Activated T-cell treated with anti-CD3 and anti-CD28 coated beads, Interleukin-2, amount 50 U/mL, for 4 hours (primary cell): ENCODE measurements at regions not wholly inside any gene's neighbourhood (a gene's known extent, or its start where the extent isn't known, plus 50 kb on each side); places are given as distances from the start of the nearest gene placed in this dataset.

Experiments
- ATAC-seq, 2 donors: fragments of 200-7000 bp; cut with Tn5 transposase; one replicate each; pipeline ENCODE4 v1.10.0; 2021
- DNase-seq: peaks from one replicate; pipeline ENCODE4 v3.0.0-alpha.2; 2020
- H3K27me3 Mint-ChIP-seq: one replicate; pipeline ENCODE4 v1.8.0; 2021; ENCODE audit warnings: low read depth, mixed read lengths
- H3K36me3 Mint-ChIP-seq: one replicate; pipeline ENCODE4 v1.8.0; 2022; ENCODE audit warnings: mixed read lengths; ENCODE audit not compliant: insufficient read depth
- H3K4me1 Mint-ChIP-seq: one replicate; pipeline ENCODE4 v1.8.0; 2021; ENCODE audit warnings: low read depth, mixed read lengths
- H3K4me3 Mint-ChIP-seq: one replicate; pipeline ENCODE4 v1.8.0; 2021; ENCODE audit warnings: mild to moderate bottlenecking, moderate library complexity, mixed read lengths
- H3K9me3 Mint-ChIP-seq: one replicate; pipeline ENCODE4 v1.8.0; 2021; ENCODE audit warnings: mixed read lengths

GRCh38 chr9:91048749-91049148, 247.1 kb downstream of the SYK start:
- Mint-ChIP-seq H3K4me3 (no peak overlapping the region), H3K36me3 (no peaks in the 10 kb centered on the region), H3K27me3 (peaks cover 16% of the 10 kb centered on the region), H3K4me1 (peaks cover 32% of the 10 kb centered on the region), H3K9me3 (no peaks in the 10 kb centered on the region)
- no peak for DNase-seq
- ATAC-seq: no peak

- Mint-ChIP-seq H3K4me3 (no peak overlapping the region), H3K36me3 (no peaks in the 10 kb centered on the region), H3K4me1 (peaks cover 36% of the 10 kb centered on the region), H3K27me3 (peaks cover 2% of the 10 kb centered on the region), H3K9me3 (no peaks in the 10 kb centered on the region)
- ATAC-seq (peak; percentile 81 to 89), DNase-seq (no peak)
Observed at GRCh38 chr9:91053824-91054223, 252.2 kb downstream of the SYK start.

- Mint-ChIP-seq H3K4me1 (peaks cover 35% of the 10 kb centered on the region), H3K4me3 (no peak overlapping the region), H3K9me3 (no peaks in the 10 kb centered on the region), H3K27me3 (peaks cover 3% of the 10 kb centered on the region), H3K36me3 (no peaks in the 10 kb centered on the region)
- ATAC-seq: peak in 1 of 2 donors; percentile 49
- no peak for DNase-seq
Observed at GRCh38 chr9:91055845-91056244, 254.2 kb downstream of the SYK start.

GRCh38 chr9:91056486-91056885, 254.9 kb downstream of the SYK start:
- DNase-seq (no peak), ATAC-seq (no peak)
- H3K9me3 Mint-ChIP-seq: no peaks in the 10 kb centered on the region
- H3K27me3 Mint-ChIP-seq: peaks cover 3% of the 10 kb centered on the region
- H3K4me1 Mint-ChIP-seq: peaks cover 33% of the 10 kb centered on the region
- no peak overlapping the region for H3K4me3 Mint-ChIP-seq
- H3K36me3 Mint-ChIP-seq: no peaks in the 10 kb centered on the region

- DNase-seq (no peak), ATAC-seq (no peak)
- H3K4me3 Mint-ChIP-seq: no peak overlapping the region
- H3K36me3 Mint-ChIP-seq: no peaks in the 10 kb centered on the region
- H3K4me1 Mint-ChIP-seq: peaks cover 33% of the 10 kb centered on the region
- H3K9me3 Mint-ChIP-seq: no peaks in the 10 kb centered on the region
- peaks cover 3% of the 10 kb centered on the region for H3K27me3 Mint-ChIP-seq
Observed at GRCh38 chr9:91056917-91057316, 255.3 kb downstream of the SYK start.

GRCh38 chr9:91059713-91060112, 258.1 kb downstream of the SYK start:
- no peaks in the 10 kb centered on the region for H3K36me3 Mint-ChIP-seq
- no peak for ATAC-seq
- peaks cover 25% of the 10 kb centered on the region for H3K4me1 Mint-ChIP-seq
- DNase-seq: no peak
- H3K9me3 Mint-ChIP-seq: no peaks in the 10 kb centered on the region
- H3K27me3 Mint-ChIP-seq: peaks cover 3% of the 10 kb centered on the region
- H3K4me3 Mint-ChIP-seq: no peak overlapping the region

GRCh38 chr9:91060520-91061343, 259.1 kb downstream of the SYK start:
- peaks cover 3% of the 10 kb centered on the region for H3K27me3 Mint-ChIP-seq
- DNase-seq (no peak), ATAC-seq (peak; percentile 34 to 38)
- no peak overlapping the region for H3K4me3 Mint-ChIP-seq
- no peaks in the 10 kb centered on the region for H3K36me3 Mint-ChIP-seq
- peaks cover 17% of the 10 kb centered on the region for H3K4me1 Mint-ChIP-seq
- no peaks in the 10 kb centered on the region for H3K9me3 Mint-ChIP-seq

GRCh38 chr9:91061506-91061905, 259.9 kb downstream of the SYK start:
- ATAC-seq: no peak
- Mint-ChIP-seq H3K4me1 (peaks cover 11% of the 10 kb centered on the region), H3K36me3 (no peaks in the 10 kb centered on the region), H3K27me3 (peaks cover 5% of the 10 kb centered on the region), H3K4me3 (no peak overlapping the region), H3K9me3 (no peaks in the 10 kb centered on the region)
- no peak for DNase-seq

GRCh38 chr9:91062281-91062680, 260.7 kb downstream of the SYK start:
- Mint-ChIP-seq H3K27me3 (peaks cover 5% of the 10 kb centered on the region), H3K9me3 (no peaks in the 10 kb centered on the region), H3K36me3 (no peaks in the 10 kb centered on the region), H3K4me3 (no peak overlapping the region), H3K4me1 (peaks cover 10% of the 10 kb centered on the region)
- DNase-seq (no peak), ATAC-seq (no peak)

GRCh38 chr9:91063471-91063870, 261.9 kb downstream of the SYK start:
- peaks cover 5% of the 10 kb centered on the region for H3K27me3 Mint-ChIP-seq
- DNase-seq: no peak
- no peak overlapping the region for H3K4me3 Mint-ChIP-seq
- H3K9me3 Mint-ChIP-seq: no peaks in the 10 kb centered on the region
- H3K4me1 Mint-ChIP-seq: peaks cover 6% of the 10 kb centered on the region
- H3K36me3 Mint-ChIP-seq: no peaks in the 10 kb centered on the region
- no peak for ATAC-seq

- peaks cover 4% of the 10 kb centered on the region for H3K4me1 Mint-ChIP-seq
- no peak for ATAC-seq
- no peaks in the 10 kb centered on the region for H3K9me3 Mint-ChIP-seq
- H3K4me3 Mint-ChIP-seq: no peak overlapping the region
- H3K27me3 Mint-ChIP-seq: peaks cover 4% of the 10 kb centered on the region
- no peak for DNase-seq
- H3K36me3 Mint-ChIP-seq: no peaks in the 10 kb centered on the region
Observed at GRCh38 chr9:91065231-91066041, 263.8 kb downstream of the SYK start.

- Mint-ChIP-seq H3K4me3 (no peak overlapping the region), H3K4me1 (no peaks in the 10 kb centered on the region), H3K27me3 (peaks cover 2% of the 10 kb centered on the region), H3K9me3 (no peaks in the 10 kb centered on the region), H3K36me3 (no peaks in the 10 kb centered on the region)
- DNase-seq (no peak), ATAC-seq (no peak)
Observed at GRCh38 chr9:91066042-91066415, 264.4 kb downstream of the SYK start.

- DNase-seq: no peak
- no peaks in the 10 kb centered on the region for H3K36me3 Mint-ChIP-seq
- peaks cover 8% of the 10 kb centered on the region for H3K4me1 Mint-ChIP-seq
- peaks cover 2% of the 10 kb centered on the region for H3K27me3 Mint-ChIP-seq
- no peaks in the 10 kb centered on the region for H3K9me3 Mint-ChIP-seq
- no peak overlapping the region for H3K4me3 Mint-ChIP-seq
- no peak for ATAC-seq
Observed at GRCh38 chr9:91066856-91067255, 265.2 kb downstream of the SYK start.

GRCh38 chr9:91067306-91067860, 265.8 kb downstream of the SYK start:
- DNase-seq (no peak), ATAC-seq (no peak)
- Mint-ChIP-seq H3K4me1 (peaks cover 8% of the 10 kb centered on the region), H3K4me3 (no peak overlapping the region), H3K36me3 (no peaks in the 10 kb centered on the region), H3K9me3 (no peaks in the 10 kb centered on the region), H3K27me3 (peaks cover 2% of the 10 kb centered on the region)
